BJ (cell line): ENCODE measurements at regions not wholly inside any gene's neighbourhood (a gene's known extent, or its start where the extent isn't known, plus 50 kb on each side); places are given as distances from the start of the nearest gene placed in this dataset.

Source experiments
- CTCF ChIA-PET: fragments of 350-600 bp; formaldehyde crosslinking; extraction: SDS; loops from one replicate; lab custom pipeline; 2021; ENCODE audit warnings: antibody characterized with exemption, inconsistent platforms; lab: Yijun Ruan, JAX
- POLR2A ChIA-PET: fragments of 300-600 bp; sonication (Branson Sonifier 250); formaldehyde crosslinking; extraction: SDS; loops from one replicate; lab custom pipeline; 2021; ENCODE audit warnings: antibody characterized with exemption; lab: Charles Lee
- DNase-seq: peaks from one replicate; pipeline ENCODE4 v3.0.0-alpha.2; 2011; ENCODE audit warnings: low read depth
- H3K27me3 ChIP-seq: 2 replicates; pipeline ENCODE4 v1.6.0; 2011; ENCODE audit warnings: low read length; ENCODE audit not compliant: control insufficient read depth, insufficient read depth
- H3K36me3 ChIP-seq: 2 replicates; pipeline ENCODE4 v1.5.1; 2011; ENCODE audit warnings: low read length; ENCODE audit not compliant: control insufficient read depth, insufficient read depth
- H3K4me3 ChIP-seq: 2 replicates; pipeline ENCODE4 v1.5.1; 2011; ENCODE audit warnings: low read depth, mild to moderate bottlenecking, control low read depth, low read length
- TF ChIP-seq, protein P1 (sequence below): IDR thresholded peaks from 2 replicates; pipeline ENCODE4 v1.5.1; 2011; ENCODE audit warnings: low read depth, mild to moderate bottlenecking, control low read depth, inconsistent platforms, low read length, moderate library complexity; ENCODE audit not compliant: insufficient read depth

DNA sequence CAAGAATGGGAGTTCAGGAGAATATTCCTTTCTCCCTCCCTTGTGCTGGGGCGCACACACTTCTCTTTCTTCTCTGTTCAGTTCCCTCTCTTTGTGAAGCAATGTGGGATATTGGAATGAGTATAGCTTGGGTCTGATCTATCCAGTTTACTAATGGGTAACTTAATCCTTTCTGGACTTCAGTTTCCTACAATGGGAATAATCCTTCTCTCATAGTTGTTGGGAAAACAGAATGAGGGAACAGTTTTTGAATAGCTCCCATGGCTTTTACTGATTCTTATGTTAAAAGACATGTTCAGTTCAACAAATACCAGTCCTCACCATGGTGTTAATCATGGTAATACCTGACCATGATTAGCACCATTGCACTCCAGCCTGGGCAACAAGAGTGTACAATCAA is 93.1 kb downstream of the ARL4C start:
- Histone ChIP-seq H3K27me3 (peaks cover 1% of the 10 kb centered on the region; the same call in 1 of the 2 replicates), H3K4me3 (no peak overlapping the region), H3K36me3 (no peaks in the 10 kb centered on the region)
- DNase-seq: no peak
- ChIA-PET CTCF (interaction anchor here (0.8 kb wide), 1 partner anchor 9 kb away, joined by 3 read pairs; no protein-coding TSS in a partner anchor), POLR2A (no interaction called here)
- TF ChIP-seq, protein P1, sequence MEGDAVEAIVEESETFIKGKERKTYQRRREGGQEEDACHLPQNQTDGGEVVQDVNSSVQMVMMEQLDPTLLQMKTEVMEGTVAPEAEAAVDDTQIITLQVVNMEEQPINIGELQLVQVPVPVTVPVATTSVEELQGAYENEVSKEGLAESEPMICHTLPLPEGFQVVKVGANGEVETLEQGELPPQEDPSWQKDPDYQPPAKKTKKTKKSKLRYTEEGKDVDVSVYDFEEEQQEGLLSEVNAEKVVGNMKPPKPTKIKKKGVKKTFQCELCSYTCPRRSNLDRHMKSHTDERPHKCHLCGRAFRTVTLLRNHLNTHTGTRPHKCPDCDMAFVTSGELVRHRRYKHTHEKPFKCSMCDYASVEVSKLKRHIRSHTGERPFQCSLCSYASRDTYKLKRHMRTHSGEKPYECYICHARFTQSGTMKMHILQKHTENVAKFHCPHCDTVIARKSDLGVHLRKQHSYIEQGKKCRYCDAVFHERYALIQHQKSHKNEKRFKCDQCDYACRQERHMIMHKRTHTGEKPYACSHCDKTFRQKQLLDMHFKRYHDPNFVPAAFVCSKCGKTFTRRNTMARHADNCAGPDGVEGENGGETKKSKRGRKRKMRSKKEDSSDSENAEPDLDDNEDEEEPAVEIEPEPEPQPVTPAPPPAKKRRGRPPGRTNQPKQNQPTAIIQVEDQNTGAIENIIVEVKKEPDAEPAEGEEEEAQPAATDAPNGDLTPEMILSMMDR: no peak

DNA sequence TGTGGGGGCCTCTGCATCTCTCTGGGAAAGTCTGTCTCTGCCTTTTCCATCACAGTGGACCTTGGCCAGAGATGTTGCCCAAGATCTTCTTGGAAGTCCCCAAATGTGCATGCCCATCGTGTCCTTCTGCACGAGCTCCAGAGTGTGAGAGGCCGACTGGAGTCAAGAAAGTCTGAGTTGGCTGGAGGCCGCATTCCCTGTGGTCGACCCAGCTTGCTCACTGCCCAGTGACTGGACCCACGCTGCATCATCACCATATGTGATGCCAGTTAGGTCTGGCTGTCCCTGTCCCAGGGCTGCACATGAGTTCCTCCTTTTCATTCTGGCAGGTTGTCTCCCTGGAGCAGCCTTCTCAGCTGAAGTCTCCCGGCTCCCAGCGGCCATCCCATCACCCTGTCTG is 93.8 kb downstream of the ARL4C start:
- TF ChIP-seq, protein P1: no peak
- peaks cover 1% of the 10 kb centered on the region; the same call in 1 of the 2 replicates for H3K27me3 ChIP-seq
- H3K4me3 ChIP-seq: no peak overlapping the region
- ChIA-PET CTCF (interaction anchor here (0.8 kb wide), 1 partner anchor 9 kb away, joined by 3 read pairs; no protein-coding TSS in a partner anchor), POLR2A (no interaction called here)
- H3K36me3 ChIP-seq: no peaks in the 10 kb centered on the region
- no peak for DNase-seq

DNA sequence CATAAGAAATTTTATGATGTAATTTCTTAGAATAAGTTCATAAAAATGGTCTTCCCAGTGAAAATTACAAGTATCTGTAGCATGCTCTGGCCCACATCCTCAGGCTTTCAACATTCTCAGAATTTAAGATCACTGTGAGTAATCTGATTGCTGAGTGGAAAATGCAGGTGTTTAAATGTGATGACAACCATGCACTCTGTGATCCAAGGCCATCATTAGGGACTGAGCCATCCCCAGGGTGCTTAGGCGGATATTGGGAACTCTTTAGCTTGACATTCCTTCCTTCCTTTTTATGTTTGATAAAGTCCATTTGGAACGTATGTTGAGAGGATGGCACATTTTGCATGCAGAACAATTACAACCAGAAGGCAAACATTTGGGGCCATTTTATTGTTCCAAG is 95.5 kb downstream of the ARL4C start:
- DNase-seq: no peak
- TF ChIP-seq, protein P1: no peak
- ChIA-PET CTCF (no interaction called here), POLR2A (no interaction called here)
- H3K4me3 ChIP-seq: no peak overlapping the region
- H3K27me3 ChIP-seq: peaks cover 1% of the 10 kb centered on the region; the same call in 1 of the 2 replicates
- H3K36me3 ChIP-seq: no peaks in the 10 kb centered on the region

DNA sequence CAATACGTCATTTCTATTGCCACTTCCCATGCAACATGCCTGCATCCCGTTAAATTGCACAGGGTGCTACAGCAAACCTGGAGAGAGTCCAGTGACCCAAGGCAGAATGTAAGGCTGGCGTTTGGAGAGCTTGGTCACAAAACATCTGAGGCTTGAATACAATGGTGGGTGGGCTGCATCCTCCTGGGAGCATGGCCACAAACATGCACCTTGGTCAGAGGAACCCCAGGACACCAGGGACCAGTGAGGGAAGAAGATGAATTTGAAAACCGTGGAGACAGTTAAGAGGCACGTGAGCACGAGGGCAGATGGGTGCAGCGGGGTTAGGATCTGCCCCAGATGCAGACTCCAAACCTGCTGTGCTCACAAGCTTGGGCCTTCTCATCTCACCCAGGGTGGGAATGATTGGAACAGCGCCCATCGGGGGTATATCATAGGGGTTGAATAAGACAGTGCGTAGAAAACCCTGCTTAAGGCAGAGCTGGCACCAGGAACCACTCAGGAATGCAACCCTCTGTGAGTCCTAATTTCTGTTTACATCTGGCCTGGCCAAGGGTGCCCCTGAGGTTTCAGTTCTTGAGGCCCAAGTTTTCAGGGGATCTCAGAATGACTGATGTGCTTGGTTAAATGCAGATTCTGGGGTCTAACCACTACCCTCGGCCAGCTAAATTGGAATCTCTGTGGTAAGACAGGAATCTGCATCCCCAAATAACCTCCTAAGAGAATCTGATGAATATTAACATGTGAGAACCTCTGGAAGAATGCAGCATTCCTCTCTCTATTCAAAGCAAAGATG is 97.2 kb downstream of the ARL4C start:
- H3K27me3 ChIP-seq: no peaks in the 10 kb centered on the region
- ChIA-PET CTCF (interaction anchor here (0.6 kb wide), 1 partner anchor 14 kb away, joined by 3 read pairs; no protein-coding TSS in a partner anchor), POLR2A (no interaction called here)
- DNase-seq: no peak
- H3K4me3 ChIP-seq: no peak overlapping the region
- TF ChIP-seq, protein P1: no peak
- no peaks in the 10 kb centered on the region for H3K36me3 ChIP-seq

DNA sequence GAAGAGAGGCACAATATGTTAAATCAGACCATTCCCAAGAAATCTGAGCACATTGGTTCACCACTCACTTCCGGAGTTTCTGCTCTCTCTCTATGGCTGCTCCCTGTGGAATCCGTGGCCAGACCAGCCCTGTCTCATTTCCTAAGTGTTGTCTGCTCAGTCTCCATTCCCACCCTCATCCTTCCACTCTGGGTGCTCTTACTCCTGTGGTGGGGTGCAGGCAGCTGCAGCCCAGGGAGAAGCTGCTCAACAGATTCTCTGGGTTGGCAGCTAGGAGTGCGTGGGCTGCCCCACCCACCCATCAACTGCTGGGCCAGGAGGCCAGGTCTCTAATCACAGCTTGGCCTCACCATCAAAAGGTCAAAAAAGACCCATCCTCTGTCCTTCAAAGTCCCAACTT is 98.3 kb downstream of the ARL4C start:
- ChIA-PET POLR2A (no interaction called here), CTCF (no interaction called here)
- TF ChIP-seq, protein P1: no peak
- DNase-seq: no peak
- no peak overlapping the region for H3K4me3 ChIP-seq
- H3K27me3 ChIP-seq: no peaks in the 10 kb centered on the region
- no peaks in the 10 kb centered on the region for H3K36me3 ChIP-seq
